RWPE2 (cell line): ENCODE measurements at regions not wholly inside any gene's neighbourhood (a gene's known extent, or its start where the extent isn't known, plus 50 kb on each side); places are given as distances from the start of the nearest gene placed in this dataset.
"Not testable (repeated sequence)": the region's sequence is repeated elsewhere in the genome, so short reads cannot be mapped to it uniquely, and the experiment has no call there.

Experiments
- ATAC-seq: fragments of 200-7000 bp; cut with Tn5 transposase; 3 replicates; pipeline ENCODE4 v1.9.1; 2021; ENCODE audit warnings: low read depth
- DNase-seq: peaks from one replicate; pipeline ENCODE4 v3.0.0-alpha.2; 2020; ENCODE audit warnings: low spot score
- H3K27ac ChIP-seq: fragments of 450-650 bp; 2 replicates; pipeline ENCODE4 v1.5.1; 2017; ENCODE audit warnings: mild to moderate bottlenecking; ENCODE audit not compliant: poor library complexity, severe bottlenecking
- H3K27me3 ChIP-seq: fragments of 250-450 bp; sonication (Bioruptor Pico); 2 replicates; pipeline ENCODE4 v1.5.1; 2021; ENCODE audit warnings: mild to moderate bottlenecking, moderate library complexity; ENCODE audit not compliant: insufficient read depth, poor library complexity, severe bottlenecking
- H3K36me3 ChIP-seq: fragments of 250-450 bp; sonication (Bioruptor Pico); 2 replicates; pipeline ENCODE4 v1.5.1; 2020; ENCODE audit warnings: low read depth, mild to moderate bottlenecking, moderate library complexity
- H3K4me1 ChIP-seq: fragments of 250-450 bp; sonication (Bioruptor Pico); 2 replicates; pipeline ENCODE4 v1.5.1; 2021; ENCODE audit warnings: mild to moderate bottlenecking, moderate library complexity; ENCODE audit not compliant: insufficient read depth, poor library complexity, severe bottlenecking
- H3K4me3 ChIP-seq: fragments of 250-450 bp; sonication (Bioruptor Pico); 2 replicates; pipeline ENCODE4 v1.5.1; 2021; ENCODE audit warnings: mild to moderate bottlenecking, moderate library complexity; ENCODE audit not compliant: severe bottlenecking
- H3K9me3 ChIP-seq: fragments of 250-450 bp; sonication (Bioruptor Pico); 2 replicates; pipeline ENCODE4 v1.5.1; 2021; ENCODE audit warnings: mild to moderate bottlenecking, moderate library complexity; ENCODE audit not compliant: severe bottlenecking
- TF ChIP-seq, protein P1 (sequence below): fragments of 450-650 bp; IDR thresholded peaks from one replicate; pipeline ENCODE4 v1.5.1; 2017; ENCODE audit warnings: mild to moderate bottlenecking, moderate library complexity; ENCODE audit not compliant: poor library complexity, severe bottlenecking

GRCh38 chr1:71298633-71299032 lies 217.8 kb upstream of the ZRANB2 start:
- Histone ChIP-seq H3K4me3 (no peak overlapping the region), H3K36me3 (no peaks in the 10 kb centered on the region), H3K27me3 (no peaks in the 10 kb centered on the region), H3K27ac (no peak overlapping the region), H3K9me3 (no peaks in the 10 kb centered on the region), H3K4me1 (no peaks in the 10 kb centered on the region)
- TF ChIP-seq, protein P1, sequence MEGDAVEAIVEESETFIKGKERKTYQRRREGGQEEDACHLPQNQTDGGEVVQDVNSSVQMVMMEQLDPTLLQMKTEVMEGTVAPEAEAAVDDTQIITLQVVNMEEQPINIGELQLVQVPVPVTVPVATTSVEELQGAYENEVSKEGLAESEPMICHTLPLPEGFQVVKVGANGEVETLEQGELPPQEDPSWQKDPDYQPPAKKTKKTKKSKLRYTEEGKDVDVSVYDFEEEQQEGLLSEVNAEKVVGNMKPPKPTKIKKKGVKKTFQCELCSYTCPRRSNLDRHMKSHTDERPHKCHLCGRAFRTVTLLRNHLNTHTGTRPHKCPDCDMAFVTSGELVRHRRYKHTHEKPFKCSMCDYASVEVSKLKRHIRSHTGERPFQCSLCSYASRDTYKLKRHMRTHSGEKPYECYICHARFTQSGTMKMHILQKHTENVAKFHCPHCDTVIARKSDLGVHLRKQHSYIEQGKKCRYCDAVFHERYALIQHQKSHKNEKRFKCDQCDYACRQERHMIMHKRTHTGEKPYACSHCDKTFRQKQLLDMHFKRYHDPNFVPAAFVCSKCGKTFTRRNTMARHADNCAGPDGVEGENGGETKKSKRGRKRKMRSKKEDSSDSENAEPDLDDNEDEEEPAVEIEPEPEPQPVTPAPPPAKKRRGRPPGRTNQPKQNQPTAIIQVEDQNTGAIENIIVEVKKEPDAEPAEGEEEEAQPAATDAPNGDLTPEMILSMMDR, result no peak
- ATAC-seq (no peak), DNase-seq (no peak)

DNA sequence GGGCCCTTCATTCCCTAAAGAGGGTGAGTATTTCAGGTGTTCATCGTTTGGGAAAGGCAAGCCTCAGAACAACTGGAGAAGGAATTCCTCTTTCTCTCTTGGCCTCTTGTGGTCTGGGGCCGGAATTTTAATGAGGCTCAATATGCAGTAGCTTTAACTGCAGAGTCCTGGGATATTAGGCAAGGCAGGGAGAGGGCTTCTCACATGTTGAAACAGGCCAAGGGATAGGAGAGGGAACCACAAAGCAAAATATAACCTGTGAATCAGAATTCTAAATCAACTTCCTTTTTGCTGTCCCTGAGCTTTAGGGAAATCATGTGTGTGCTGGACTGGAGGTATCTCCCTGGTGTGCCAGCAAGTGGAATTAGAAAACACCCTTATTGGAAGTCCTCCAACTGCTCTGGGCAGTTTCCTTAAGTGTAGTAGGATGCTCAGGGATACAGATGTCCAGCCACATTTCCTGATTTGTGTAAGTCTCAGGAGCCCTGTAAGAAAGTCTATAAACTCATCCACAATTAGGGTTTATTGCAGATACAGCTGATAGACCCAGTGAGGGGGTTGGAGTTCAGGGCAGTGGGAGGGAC lies 215.8 kb upstream of the ZRANB2 start:
- Histone ChIP-seq H3K4me1 (no peaks in the 10 kb centered on the region), H3K9me3 (no peaks in the 10 kb centered on the region), H3K4me3 (no peak overlapping the region), H3K36me3 (no peaks in the 10 kb centered on the region), H3K27ac (no peak overlapping the region), H3K27me3 (no peaks in the 10 kb centered on the region)
- TF ChIP-seq, protein P1, result no peak
- no peak for DNase-seq
- no peak for ATAC-seq

- TF ChIP-seq, protein P1, result no peak
- ATAC-seq (no peak), DNase-seq (no peak)
- H3K4me1 ChIP-seq, result no peaks in the 10 kb centered on the region
- no peaks in the 10 kb centered on the region for H3K9me3 ChIP-seq
- H3K4me3 ChIP-seq, result no peak overlapping the region
- H3K27me3 ChIP-seq, result no peaks in the 10 kb centered on the region
- no peak overlapping the region for H3K27ac ChIP-seq
- H3K36me3 ChIP-seq, result no peaks in the 10 kb centered on the region
Measured at GRCh38 chr1:71295350-71295749, 214.5 kb upstream of the ZRANB2 start.

- Histone ChIP-seq H3K4me3 (no peak overlapping the region), H3K9me3 (no peaks in the 10 kb centered on the region), H3K27me3 (no peaks in the 10 kb centered on the region), H3K36me3 (no peaks in the 10 kb centered on the region), H3K4me1 (no peaks in the 10 kb centered on the region), H3K27ac (no peak overlapping the region)
- no peak for ATAC-seq
- TF ChIP-seq, protein P1, result no peak
- DNase-seq, result no peak
Measured at GRCh38 chr1:71294178-71294577, 213.3 kb upstream of the ZRANB2 start.

- DNase-seq (no peak), ATAC-seq (no peak)
- Histone ChIP-seq H3K4me3 (no peak overlapping the region), H3K27ac (no peak overlapping the region), H3K4me1 (no peaks in the 10 kb centered on the region), H3K36me3 (no peaks in the 10 kb centered on the region), H3K27me3 (no peaks in the 10 kb centered on the region), H3K9me3 (no peaks in the 10 kb centered on the region)
- TF ChIP-seq, protein P1, result no peak
Measured at GRCh38 chr1:71292203-71292602, 211.4 kb upstream of the ZRANB2 start.

DNA sequence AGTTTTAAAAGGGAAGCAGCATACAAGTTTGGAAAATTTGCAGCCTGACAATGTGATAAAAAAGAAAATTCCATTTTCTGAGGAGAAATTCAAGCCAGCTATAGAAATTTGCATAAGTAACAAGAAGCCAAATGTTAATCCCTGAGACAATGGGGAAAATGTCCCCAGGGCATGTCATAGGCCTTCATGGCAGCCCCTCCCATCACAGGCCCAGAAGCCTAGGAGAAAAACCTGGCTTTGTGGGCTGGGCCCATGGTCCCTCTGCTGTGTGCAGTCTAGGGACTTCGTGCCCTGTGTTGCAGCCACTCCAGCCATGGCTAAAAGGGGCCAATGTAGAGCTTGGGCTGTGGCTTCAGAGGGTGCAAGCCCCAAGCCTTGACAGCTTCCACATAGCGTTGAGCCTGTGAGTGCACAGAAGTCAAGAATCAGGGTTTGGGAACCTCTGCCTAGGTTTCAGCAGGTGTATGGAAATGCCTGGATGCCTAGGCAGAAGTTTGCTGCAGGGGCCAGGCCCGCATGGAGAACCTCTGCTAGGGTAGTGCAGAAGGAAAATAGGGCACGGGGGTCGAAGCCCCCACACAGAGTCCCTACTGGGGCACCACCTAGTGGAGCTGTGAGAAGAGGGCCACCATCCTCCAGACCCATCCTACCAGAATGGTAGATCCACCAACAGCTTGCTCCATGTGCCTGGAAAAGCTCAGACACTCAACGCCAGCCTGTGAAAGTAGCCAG lies 209.8 kb upstream of the ZRANB2 start:
- not testable (repeated sequence) for H3K4me3 ChIP-seq, H3K36me3 ChIP-seq, H3K27ac ChIP-seq, H3K9me3 ChIP-seq, H3K4me1 ChIP-seq, ATAC-seq, DNase-seq, H3K27me3 ChIP-seq
